Osteoblast (primary cell): ENCODE measurements at regions not wholly inside any gene's neighbourhood (a gene's known extent, or its start where the extent isn't known, plus 50 kb on each side); places are given as distances from the start of the nearest gene placed in this dataset.

Experiments used
- DNase-seq: peaks from one replicate; pipeline ENCODE4 v3.0.0; 2011; ENCODE audit warnings: low spot score, mixed read lengths; ENCODE audit not compliant: insufficient read length; ENCODE audit errors: missing footprints
- H2AFZ ChIP-seq: 2 replicates; pipeline ENCODE4 v1.6.0; 2011; ENCODE audit warnings: mild to moderate bottlenecking, low read length
- H3K27ac ChIP-seq: 2 replicates; pipeline ENCODE4 v1.5.1; 2011; ENCODE audit warnings: mild to moderate bottlenecking, low read depth, low read length, moderate library complexity
- H3K27me3 ChIP-seq: 2 replicates; pipeline ENCODE4 v1.6.0; 2012; ENCODE audit warnings: mild to moderate bottlenecking, control low read depth, inconsistent platforms, low read length, moderate library complexity; ENCODE audit not compliant: insufficient read depth
- H3K36me3 ChIP-seq: 2 replicates; pipeline ENCODE4 v1.5.1; 2011; ENCODE audit warnings: mild to moderate bottlenecking, low read length, control low read depth, moderate library complexity; ENCODE audit not compliant: insufficient read depth
- H3K4me1 ChIP-seq: 2 replicates; pipeline ENCODE4 v1.5.1; 2011; ENCODE audit warnings: mild to moderate bottlenecking, low read length, control low read depth, moderate library complexity; ENCODE audit not compliant: insufficient read depth
- H3K4me2 ChIP-seq: 2 replicates; pipeline ENCODE4 v1.6.0; 2011; ENCODE audit warnings: mild to moderate bottlenecking, low read length; ENCODE audit not compliant: insufficient read depth
- H3K4me3 ChIP-seq: fragments of 200-600 bp; sonication (generic); 3 replicates; pipeline ENCODE4 v1.5.1; 2012; ENCODE audit warnings: mild to moderate bottlenecking, low read length, inconsistent platforms; ENCODE audit not compliant: insufficient read depth
- H3K79me2 ChIP-seq: 2 replicates; pipeline ENCODE4 v1.6.0; 2012; ENCODE audit warnings: mild to moderate bottlenecking, low read length, control low read depth, inconsistent platforms; ENCODE audit not compliant: insufficient read depth
- H3K9me3 ChIP-seq: 2 replicates; pipeline ENCODE4 v1.5.1; 2011; ENCODE audit warnings: low read depth, low read length, control low read depth
- H4K20me1 ChIP-seq: 2 replicates; pipeline ENCODE4 v1.6.0; 2012; ENCODE audit warnings: mild to moderate bottlenecking, low read length, control low read depth; ENCODE audit not compliant: insufficient read depth
- TF ChIP-seq, protein P1 (sequence below): IDR thresholded peaks from 2 replicates; pipeline ENCODE4 v1.5.1; 2011; ENCODE audit warnings: mild to moderate bottlenecking, low read depth, low read length, moderate library complexity; ENCODE audit errors: extremely low read depth

GRCh38 chr18:78868330-78869316 is 111.0 kb upstream of the SALL3 start:
- no peak overlapping the region for H3K4me2 ChIP-seq
- no peaks in the 10 kb centered on the region for H3K9me3 ChIP-seq
- H3K79me2 ChIP-seq = no peaks in the 10 kb centered on the region
- no peaks in the 10 kb centered on the region for H3K4me1 ChIP-seq
- no peak overlapping the region for H3K27ac ChIP-seq
- H2AFZ ChIP-seq = no peak overlapping the region
- TF ChIP-seq, protein P1, sequence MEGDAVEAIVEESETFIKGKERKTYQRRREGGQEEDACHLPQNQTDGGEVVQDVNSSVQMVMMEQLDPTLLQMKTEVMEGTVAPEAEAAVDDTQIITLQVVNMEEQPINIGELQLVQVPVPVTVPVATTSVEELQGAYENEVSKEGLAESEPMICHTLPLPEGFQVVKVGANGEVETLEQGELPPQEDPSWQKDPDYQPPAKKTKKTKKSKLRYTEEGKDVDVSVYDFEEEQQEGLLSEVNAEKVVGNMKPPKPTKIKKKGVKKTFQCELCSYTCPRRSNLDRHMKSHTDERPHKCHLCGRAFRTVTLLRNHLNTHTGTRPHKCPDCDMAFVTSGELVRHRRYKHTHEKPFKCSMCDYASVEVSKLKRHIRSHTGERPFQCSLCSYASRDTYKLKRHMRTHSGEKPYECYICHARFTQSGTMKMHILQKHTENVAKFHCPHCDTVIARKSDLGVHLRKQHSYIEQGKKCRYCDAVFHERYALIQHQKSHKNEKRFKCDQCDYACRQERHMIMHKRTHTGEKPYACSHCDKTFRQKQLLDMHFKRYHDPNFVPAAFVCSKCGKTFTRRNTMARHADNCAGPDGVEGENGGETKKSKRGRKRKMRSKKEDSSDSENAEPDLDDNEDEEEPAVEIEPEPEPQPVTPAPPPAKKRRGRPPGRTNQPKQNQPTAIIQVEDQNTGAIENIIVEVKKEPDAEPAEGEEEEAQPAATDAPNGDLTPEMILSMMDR = no peak
- DNase-seq = peak; percentile 58
- no peaks in the 10 kb centered on the region for H3K36me3 ChIP-seq
- H3K4me3 ChIP-seq = no peak overlapping the region
- no peaks in the 10 kb centered on the region for H3K27me3 ChIP-seq
- H4K20me1 ChIP-seq = no peaks in the 10 kb centered on the region

DNA sequence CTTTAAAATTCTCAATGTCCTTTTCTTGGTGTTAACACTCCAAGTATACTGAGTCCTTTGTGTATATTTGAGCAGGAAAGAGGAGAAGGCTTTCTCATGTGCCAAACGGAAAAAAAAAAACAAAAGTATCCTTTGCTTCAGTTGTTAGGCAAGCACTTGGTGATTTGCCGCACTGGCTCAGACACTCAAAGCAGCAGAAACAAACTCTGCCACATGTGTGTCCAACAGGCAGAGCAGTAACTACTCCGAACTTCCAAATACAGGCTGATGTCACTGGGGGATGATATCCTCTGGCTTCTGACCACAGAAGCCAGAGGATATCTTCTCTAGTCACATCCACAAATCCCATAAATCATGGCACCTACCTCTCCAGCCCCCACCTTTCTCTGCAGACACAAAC is 108.0 kb upstream of the SALL3 start:
- Histone ChIP-seq H3K4me3 (no peak overlapping the region), H3K4me2 (no peak overlapping the region), H4K20me1 (no peaks in the 10 kb centered on the region), H3K36me3 (no peaks in the 10 kb centered on the region), H2AFZ (no peak overlapping the region), H3K27ac (no peak overlapping the region), H3K9me3 (peaks cover 3% of the 10 kb centered on the region), H3K79me2 (no peaks in the 10 kb centered on the region), H3K27me3 (no peaks in the 10 kb centered on the region), H3K4me1 (no peaks in the 10 kb centered on the region)
- TF ChIP-seq, protein P1 = no peak
- DNase-seq = no peak

- Histone ChIP-seq H3K79me2 (no peaks in the 10 kb centered on the region), H3K4me2 (no peak overlapping the region), H3K9me3 (peaks cover 3% of the 10 kb centered on the region), H3K4me3 (no peak overlapping the region), H4K20me1 (no peaks in the 10 kb centered on the region), H3K27me3 (no peaks in the 10 kb centered on the region), H3K27ac (no peak overlapping the region), H3K4me1 (no peaks in the 10 kb centered on the region), H2AFZ (no peak overlapping the region), H3K36me3 (no peaks in the 10 kb centered on the region)
- TF ChIP-seq, protein P1 = no peak
- no peak for DNase-seq
Measured at GRCh38 chr18:78873926-78874500, 105.6 kb upstream of the SALL3 start.

- peaks cover 3% of the 10 kb centered on the region for H3K9me3 ChIP-seq
- TF ChIP-seq, protein P1 = peak; percentile 10
- no peaks in the 10 kb centered on the region for H4K20me1 ChIP-seq
- DNase-seq = no peak
- no peaks in the 10 kb centered on the region for H3K4me1 ChIP-seq
- H3K36me3 ChIP-seq = no peaks in the 10 kb centered on the region
- H3K4me2 ChIP-seq = no peak overlapping the region
- H2AFZ ChIP-seq = no peak overlapping the region
- H3K27me3 ChIP-seq = no peaks in the 10 kb centered on the region
- H3K4me3 ChIP-seq = no peak overlapping the region
- no peaks in the 10 kb centered on the region for H3K79me2 ChIP-seq
- no peak overlapping the region for H3K27ac ChIP-seq
Measured at GRCh38 chr18:78875016-78875777, 104.4 kb upstream of the SALL3 start.
